ENCODE measurements at regions not wholly inside any gene's neighbourhood (a gene's known extent, or its start where the extent isn't known, plus 50 kb on each side); places are given as distances from the start of the nearest gene placed in this dataset.
"Not testable (repeated sequence)": the region's sequence is repeated elsewhere in the genome, so short reads cannot be mapped to it uniquely, and the experiment has no call there.

DNA sequence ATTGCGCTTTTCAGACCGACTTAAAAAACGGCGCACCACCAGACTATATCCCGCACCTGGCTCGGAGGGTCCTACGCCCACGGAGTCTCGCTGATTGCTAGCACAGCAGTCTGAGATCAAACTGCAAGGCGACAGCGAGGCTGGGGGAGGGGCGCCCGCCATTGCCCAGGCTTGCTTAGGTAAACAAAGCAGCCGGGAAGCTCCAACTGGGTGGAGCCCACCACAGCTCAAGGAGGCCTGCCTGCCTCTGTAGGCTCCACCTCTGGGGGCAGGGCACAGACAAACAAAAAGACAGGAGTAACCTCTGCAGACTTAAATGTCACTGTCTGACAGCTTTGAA lies 160.1 kb upstream of the THBS1 start:
- TF ChIP-seq RAD21 (conservative IDR thresholded peaks at IDR 0.05); SMC3 (conservative IDR thresholded peaks at IDR 0.05; ENCODE audit: poor library complexity); TAF1 (IDR thresholded peaks at IDR 0.05; ENCODE audit: low read depth); POLR2AphosphoS5 (IDR thresholded peaks at IDR 0.05); MXI1 (conservative IDR thresholded peaks at IDR 0.05; ENCODE audit: poor library complexity, severe bottlenecking); EZH2 (IDR thresholded peaks at IDR 0.05; ENCODE audit: borderline replicate concordance, insufficient read depth, low read length, poor library complexity, severe bottlenecking): not testable (repeated sequence)
- TF ChIP-seq, protein P1, sequence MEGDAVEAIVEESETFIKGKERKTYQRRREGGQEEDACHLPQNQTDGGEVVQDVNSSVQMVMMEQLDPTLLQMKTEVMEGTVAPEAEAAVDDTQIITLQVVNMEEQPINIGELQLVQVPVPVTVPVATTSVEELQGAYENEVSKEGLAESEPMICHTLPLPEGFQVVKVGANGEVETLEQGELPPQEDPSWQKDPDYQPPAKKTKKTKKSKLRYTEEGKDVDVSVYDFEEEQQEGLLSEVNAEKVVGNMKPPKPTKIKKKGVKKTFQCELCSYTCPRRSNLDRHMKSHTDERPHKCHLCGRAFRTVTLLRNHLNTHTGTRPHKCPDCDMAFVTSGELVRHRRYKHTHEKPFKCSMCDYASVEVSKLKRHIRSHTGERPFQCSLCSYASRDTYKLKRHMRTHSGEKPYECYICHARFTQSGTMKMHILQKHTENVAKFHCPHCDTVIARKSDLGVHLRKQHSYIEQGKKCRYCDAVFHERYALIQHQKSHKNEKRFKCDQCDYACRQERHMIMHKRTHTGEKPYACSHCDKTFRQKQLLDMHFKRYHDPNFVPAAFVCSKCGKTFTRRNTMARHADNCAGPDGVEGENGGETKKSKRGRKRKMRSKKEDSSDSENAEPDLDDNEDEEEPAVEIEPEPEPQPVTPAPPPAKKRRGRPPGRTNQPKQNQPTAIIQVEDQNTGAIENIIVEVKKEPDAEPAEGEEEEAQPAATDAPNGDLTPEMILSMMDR (IDR thresholded peaks at IDR 0.05; ENCODE audit: poor library complexity, severe bottlenecking) = not testable (repeated sequence)
- TF ChIP-seq, protein P2, sequence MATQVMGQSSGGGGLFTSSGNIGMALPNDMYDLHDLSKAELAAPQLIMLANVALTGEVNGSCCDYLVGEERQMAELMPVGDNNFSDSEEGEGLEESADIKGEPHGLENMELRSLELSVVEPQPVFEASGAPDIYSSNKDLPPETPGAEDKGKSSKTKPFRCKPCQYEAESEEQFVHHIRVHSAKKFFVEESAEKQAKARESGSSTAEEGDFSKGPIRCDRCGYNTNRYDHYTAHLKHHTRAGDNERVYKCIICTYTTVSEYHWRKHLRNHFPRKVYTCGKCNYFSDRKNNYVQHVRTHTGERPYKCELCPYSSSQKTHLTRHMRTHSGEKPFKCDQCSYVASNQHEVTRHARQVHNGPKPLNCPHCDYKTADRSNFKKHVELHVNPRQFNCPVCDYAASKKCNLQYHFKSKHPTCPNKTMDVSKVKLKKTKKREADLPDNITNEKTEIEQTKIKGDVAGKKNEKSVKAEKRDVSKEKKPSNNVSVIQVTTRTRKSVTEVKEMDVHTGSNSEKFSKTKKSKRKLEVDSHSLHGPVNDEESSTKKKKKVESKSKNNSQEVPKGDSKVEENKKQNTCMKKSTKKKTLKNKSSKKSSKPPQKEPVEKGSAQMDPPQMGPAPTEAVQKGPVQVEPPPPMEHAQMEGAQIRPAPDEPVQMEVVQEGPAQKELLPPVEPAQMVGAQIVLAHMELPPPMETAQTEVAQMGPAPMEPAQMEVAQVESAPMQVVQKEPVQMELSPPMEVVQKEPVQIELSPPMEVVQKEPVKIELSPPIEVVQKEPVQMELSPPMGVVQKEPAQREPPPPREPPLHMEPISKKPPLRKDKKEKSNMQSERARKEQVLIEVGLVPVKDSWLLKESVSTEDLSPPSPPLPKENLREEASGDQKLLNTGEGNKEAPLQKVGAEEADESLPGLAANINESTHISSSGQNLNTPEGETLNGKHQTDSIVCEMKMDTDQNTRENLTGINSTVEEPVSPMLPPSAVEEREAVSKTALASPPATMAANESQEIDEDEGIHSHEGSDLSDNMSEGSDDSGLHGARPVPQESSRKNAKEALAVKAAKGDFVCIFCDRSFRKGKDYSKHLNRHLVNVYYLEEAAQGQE (IDR thresholded peaks at IDR 0.05; ENCODE audit: borderline replicate concordance) = not testable (repeated sequence)
